Peyer's patch (tissue), 4 donors: ENCODE measurements at regions not wholly inside any gene's neighbourhood (a gene's known extent, or its start where the extent isn't known, plus 50 kb on each side); places are given as distances from the start of the nearest gene placed in this dataset.

Source experiments
- DNase-seq, 3 donors: peaks; one replicate each; pipeline ENCODE4 v3.0.0-alpha.2; 2017 to 2019
- H3K27ac ChIP-seq, 4 donors: fragments of 200-600 bp; sonication (generic); one replicate each; pipeline ENCODE4 v1.5.1; 2016 to 2019
- H3K27me3 ChIP-seq, 2 donors: fragments of 200-600 bp; sonication (generic); one replicate each; pipeline ENCODE4 v1.5.1; 2019
- H3K36me3 ChIP-seq, 3 donors: fragments of 200-600 bp; sonication (generic); one replicate each; pipeline ENCODE4 v1.5.1; 2016 to 2019
- H3K4me1 ChIP-seq, 4 donors: fragments of 200-600 bp; sonication (generic); one replicate each; pipeline ENCODE4 v1.5.1; 2016 to 2019
- H3K4me3 ChIP-seq, 4 donors: fragments of 200-600 bp; sonication (generic); 1 replicate in 3 of 4; 2 replicates in 1 of 4; pipeline ENCODE4 v1.5.1; 2016 to 2019; ENCODE audit warnings: mild to moderate bottlenecking in 1 of 4
- H3K9me3 ChIP-seq, 4 donors: fragments of 200-600 bp; sonication (generic); one replicate each; pipeline ENCODE4 v1.5.1; 2016 to 2019; ENCODE audit warnings: mild to moderate bottlenecking in 1 of 4
- CTCF ChIP-seq, 6 experiments: fragments of 450-650 bp in 4 of 6; fragments of 200-600 bp in 2 of 6; sonication (generic) in 1 of 6; IDR thresholded peaks; one replicate each; pipeline ENCODE4 v1.5.1; 2017 to 2019; ENCODE audit warnings: antibody characterized with exemption in 6 of 6, mild to moderate bottlenecking in 3 of 6, moderate library complexity in 1 of 6
- POLR2A ChIP-seq, 2 donors: fragments of 450-650 bp; IDR thresholded peaks; one replicate each; pipeline ENCODE4 v1.5.1; 2017; ENCODE audit warnings: antibody characterized with exemption in 2 of 2, mild to moderate bottlenecking in 2 of 2, moderate library complexity in 2 of 2

DNA sequence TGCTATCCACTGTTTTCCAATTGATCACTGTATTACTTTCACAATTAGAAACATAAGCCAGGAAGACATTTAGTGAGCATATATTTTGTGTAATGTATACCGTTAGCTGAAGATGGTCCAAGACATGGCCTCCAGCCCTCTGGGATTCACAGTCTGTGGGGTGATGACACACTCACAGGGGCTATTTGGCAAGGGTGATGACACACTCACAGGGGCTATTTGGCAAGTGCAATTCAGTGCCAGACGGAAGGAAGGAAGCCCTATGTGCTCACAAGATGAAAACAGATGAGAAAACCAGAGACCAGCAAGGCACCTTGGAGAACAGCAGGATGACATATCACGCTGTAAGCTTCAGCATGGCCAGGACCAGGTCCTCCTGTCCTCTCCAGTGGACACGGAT, 183.7 kb downstream of the MBOAT1 start:
- TF ChIP-seq POLR2A (IDR thresholded peaks at IDR 0.05) (no peak), CTCF (IDR thresholded peaks at IDR 0.05) (no peak)

DNA sequence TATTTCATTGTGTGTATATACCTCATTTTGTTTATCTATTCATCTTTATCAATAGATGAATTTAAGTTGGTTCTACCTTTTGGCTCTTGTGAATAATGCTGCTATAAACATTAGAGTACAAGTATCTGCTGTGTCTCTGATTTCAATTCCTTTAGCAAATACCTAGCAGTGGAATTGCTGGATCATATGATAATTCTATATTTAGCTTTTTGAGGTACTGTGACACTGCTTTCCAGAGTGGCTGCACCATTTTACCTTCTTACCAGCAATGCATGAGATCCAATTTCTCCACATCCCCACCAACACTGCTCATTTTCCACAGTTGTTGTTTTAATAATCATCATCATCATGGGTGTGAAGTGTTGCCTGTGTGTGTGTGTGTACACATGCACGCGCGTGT, 182.3 kb downstream of the MBOAT1 start:
- DNase-seq = no peak
- Histone ChIP-seq H3K36me3 (no peaks in the 10 kb centered on the region), H3K9me3 (no peaks in the 10 kb centered on the region), H3K4me3 (no peak overlapping the region), H3K27ac (no peak overlapping the region), H3K27me3 (no peaks in the 10 kb centered on the region), H3K4me1 (no peaks in the 10 kb centered on the region)
- TF ChIP-seq CTCF (IDR thresholded peaks at IDR 0.05) (no peak), POLR2A (IDR thresholded peaks at IDR 0.05) (no peak)

More for the DNA sequence above, 183.7 kb downstream of the MBOAT1 start:
- H3K9me3 ChIP-seq = no peaks in the 10 kb centered on the region
- no peak for DNase-seq
- no peaks in the 10 kb centered on the region for H3K36me3 ChIP-seq
- H3K4me1 ChIP-seq = peaks cover 0 to 3% (median 0%) of the 10 kb centered on the region in 4 donors
- H3K27ac ChIP-seq = no peak overlapping the region
- no peaks in the 10 kb centered on the region for H3K27me3 ChIP-seq
- no peak overlapping the region for H3K4me3 ChIP-seq

DNA sequence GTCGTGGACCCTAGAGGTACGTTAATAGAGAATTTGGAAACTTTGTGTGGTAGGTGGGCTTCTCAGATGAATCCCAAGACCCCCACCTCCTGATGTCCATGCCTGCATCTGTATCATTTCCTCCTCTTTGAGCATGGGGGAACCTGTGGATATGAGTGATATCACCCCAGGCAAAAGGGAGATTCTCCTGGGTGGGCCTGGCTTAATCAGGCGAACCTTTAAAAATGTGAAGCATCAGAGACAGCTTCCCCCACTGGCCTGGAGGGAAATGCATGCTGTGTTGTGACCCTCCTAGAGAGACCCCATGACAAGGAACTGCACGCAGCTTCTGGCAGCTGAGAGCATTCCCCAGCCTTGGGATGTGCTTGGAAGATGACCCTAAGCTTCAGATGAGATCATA, 180.9 kb downstream of the MBOAT1 start:
- no peaks in the 10 kb centered on the region for H3K27me3 ChIP-seq
- H3K4me3 ChIP-seq = no peak overlapping the region
- no peak overlapping the region for H3K27ac ChIP-seq
- no peaks in the 10 kb centered on the region for H3K36me3 ChIP-seq
- no peak for DNase-seq
- H3K9me3 ChIP-seq = no peaks in the 10 kb centered on the region
- no peak for TF ChIP-seq CTCF (IDR thresholded peaks at IDR 0.05)
- no peak for TF ChIP-seq POLR2A (IDR thresholded peaks at IDR 0.05)
- no peaks in the 10 kb centered on the region for H3K4me1 ChIP-seq

- TF ChIP-seq POLR2A (IDR thresholded peaks at IDR 0.05) (no peak), CTCF (IDR thresholded peaks at IDR 0.05) (no peak)
- no peak for DNase-seq
- Histone ChIP-seq H3K9me3 (no peaks in the 10 kb centered on the region), H3K27ac (no peak overlapping the region), H3K27me3 (no peaks in the 10 kb centered on the region), H3K4me3 (no peak overlapping the region), H3K4me1 (no peaks in the 10 kb centered on the region), H3K36me3 (no peaks in the 10 kb centered on the region)
These were observed 178.4 kb downstream of the MBOAT1 start for GRCh38 chr6:20033697-20034407.

- no peak for TF ChIP-seq CTCF (IDR thresholded peaks at IDR 0.05)
- TF ChIP-seq POLR2A (IDR thresholded peaks at IDR 0.05) = no peak
- no peak for DNase-seq
These were observed 177.9 kb downstream of the MBOAT1 start for GRCh38 chr6:20034408-20034769.

More at GRCh38 chr6:20034408-20034769, 177.9 kb downstream of the MBOAT1 start:
- no peaks in the 10 kb centered on the region for H3K9me3 ChIP-seq
- no peaks in the 10 kb centered on the region for H3K36me3 ChIP-seq
- H3K27me3 ChIP-seq = no peaks in the 10 kb centered on the region
- H3K4me1 ChIP-seq = no peaks in the 10 kb centered on the region
- no peak overlapping the region for H3K4me3 ChIP-seq
- H3K27ac ChIP-seq = no peak overlapping the region
